ENCODE measurements at regions not wholly inside any gene's neighbourhood (a gene's known extent, or its start where the extent isn't known, plus 50 kb on each side); places are given as distances from the start of the nearest gene placed in this dataset.
"Not testable (repeated sequence)": the region's sequence is repeated elsewhere in the genome, so short reads cannot be mapped to it uniquely, and the experiment has no call there.

DNA sequence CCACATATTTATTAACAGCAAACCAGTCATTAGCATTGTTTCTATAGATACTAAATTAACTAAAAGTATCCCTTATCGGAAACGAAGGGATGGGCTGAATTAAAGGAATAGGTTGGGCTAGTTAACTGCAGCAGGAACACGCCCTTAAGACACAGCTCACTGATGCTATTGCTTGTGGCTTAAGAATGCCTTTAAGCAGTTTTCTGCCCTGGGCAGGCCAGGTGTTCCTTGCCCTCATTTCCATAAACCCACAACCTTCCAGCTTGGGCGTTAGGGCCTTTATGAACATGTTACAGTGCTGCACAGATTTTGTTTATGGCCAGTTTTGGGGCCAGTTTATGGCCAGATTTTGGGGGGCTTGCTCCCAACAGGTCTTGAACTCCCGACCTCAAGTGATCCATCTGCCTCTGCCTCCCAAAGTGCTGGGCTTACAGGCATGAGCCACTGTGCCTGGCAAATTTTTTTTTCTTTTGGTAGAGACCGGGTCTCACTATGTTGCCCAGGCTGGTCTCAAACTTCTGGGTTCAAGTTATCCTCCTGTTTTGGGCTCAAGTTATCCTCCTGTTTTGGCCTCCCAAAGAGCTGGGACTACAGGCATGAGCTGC is 90.1 kb upstream of the GRIN2A start:
- not testable (repeated sequence) for TF ChIP-seq EZH2 (IDR thresholded peaks at IDR 0.05; ENCODE audit: borderline replicate concordance, low read depth, low read length, poor library complexity, severe bottlenecking)
- TF ChIP-seq, protein P1, sequence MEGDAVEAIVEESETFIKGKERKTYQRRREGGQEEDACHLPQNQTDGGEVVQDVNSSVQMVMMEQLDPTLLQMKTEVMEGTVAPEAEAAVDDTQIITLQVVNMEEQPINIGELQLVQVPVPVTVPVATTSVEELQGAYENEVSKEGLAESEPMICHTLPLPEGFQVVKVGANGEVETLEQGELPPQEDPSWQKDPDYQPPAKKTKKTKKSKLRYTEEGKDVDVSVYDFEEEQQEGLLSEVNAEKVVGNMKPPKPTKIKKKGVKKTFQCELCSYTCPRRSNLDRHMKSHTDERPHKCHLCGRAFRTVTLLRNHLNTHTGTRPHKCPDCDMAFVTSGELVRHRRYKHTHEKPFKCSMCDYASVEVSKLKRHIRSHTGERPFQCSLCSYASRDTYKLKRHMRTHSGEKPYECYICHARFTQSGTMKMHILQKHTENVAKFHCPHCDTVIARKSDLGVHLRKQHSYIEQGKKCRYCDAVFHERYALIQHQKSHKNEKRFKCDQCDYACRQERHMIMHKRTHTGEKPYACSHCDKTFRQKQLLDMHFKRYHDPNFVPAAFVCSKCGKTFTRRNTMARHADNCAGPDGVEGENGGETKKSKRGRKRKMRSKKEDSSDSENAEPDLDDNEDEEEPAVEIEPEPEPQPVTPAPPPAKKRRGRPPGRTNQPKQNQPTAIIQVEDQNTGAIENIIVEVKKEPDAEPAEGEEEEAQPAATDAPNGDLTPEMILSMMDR (conservative IDR thresholded peaks at IDR 0.05; ENCODE audit: low read depth, low read length): not testable (repeated sequence)

All from A673 (cell line).